Caco-2 (cell line): ENCODE measurements at regions not wholly inside any gene's neighbourhood (a gene's known extent, or its start where the extent isn't known, plus 50 kb on each side); places are given as distances from the start of the nearest gene placed in this dataset.

ENCODE experiments used
- BruUV-seq: library from RNA; stranded (reverse); fragments of 400-500 nt; replicated peaks from 2 replicates; lab custom pipeline; 2021; lab: Mats Ljungman, UMichigan
- CTCF ChIA-PET: fragments of 300-600 bp; sonication (Branson Sonifier 250); formaldehyde crosslinking; loops from one replicate; lab custom pipeline; 2022; ENCODE audit warnings: antibody characterized with exemption; lab: Charles Lee
- POLR2A ChIA-PET: fragments of 300-600 bp; sonication (Branson Sonifier 250); formaldehyde crosslinking; loops from one replicate; lab custom pipeline; 2022; ENCODE audit warnings: antibody characterized with exemption; lab: Charles Lee
- DNase-seq, 2 experiments: peaks; one replicate each; pipeline versions ENCODE4 v3.0.0 to v3.0.0-alpha.2; 2020 to 2022
- H3K27me3 ChIP-seq: replicated peaks from 2 replicates; pipeline ENCODE4 v1.6.0; 2011; ENCODE audit warnings: low read length; ENCODE audit not compliant: control insufficient read depth, insufficient read depth
- H3K36me3 ChIP-seq: 2 replicates; pipeline ENCODE4 v1.5.1; 2011; ENCODE audit warnings: low read length; ENCODE audit not compliant: control insufficient read depth, insufficient read depth
- H3K4me1 ChIP-seq: fragments of 250-450 bp; sonication (Bioruptor Pico); 2 replicates; pipeline ENCODE4 v1.5.1; 2020; ENCODE audit warnings: mild to moderate bottlenecking
- H3K4me3 ChIP-seq: 2 replicates; pipeline ENCODE4 v1.5.1; 2011; ENCODE audit warnings: low read depth, mild to moderate bottlenecking, control low read depth, low read length
- H3K9me3 ChIP-seq: fragments of 250-450 bp; sonication (Bioruptor Pico); 2 replicates; pipeline ENCODE4 v1.5.1; 2020; ENCODE audit warnings: mild to moderate bottlenecking, moderate library complexity
- H3K27ac Mint-ChIP-seq: one replicate; pipeline ENCODE4 v1.8.0; 2022; ENCODE audit warnings: mixed read lengths; ENCODE audit not compliant: unreplicated experiment
- H3K27me3 Mint-ChIP-seq: one replicate; pipeline ENCODE4 v1.8.0; 2022; ENCODE audit warnings: mixed read lengths; ENCODE audit not compliant: insufficient read depth, unreplicated experiment
- H3K36me3 Mint-ChIP-seq: one replicate; pipeline ENCODE4 v1.8.0; 2022; ENCODE audit warnings: mild to moderate bottlenecking, mixed read lengths; ENCODE audit not compliant: insufficient read depth, unreplicated experiment
- H3K4me1 Mint-ChIP-seq: one replicate; pipeline ENCODE4 v1.8.0; 2022; ENCODE audit warnings: low read depth, mixed read lengths; ENCODE audit not compliant: unreplicated experiment
- H3K4me3 Mint-ChIP-seq: one replicate; pipeline ENCODE4 v1.8.0; 2022; ENCODE audit warnings: mild to moderate bottlenecking, moderate library complexity, mixed read lengths; ENCODE audit not compliant: unreplicated experiment
- H3K9me3 Mint-ChIP-seq: one replicate; pipeline ENCODE4 v1.8.0; 2022; ENCODE audit warnings: mixed read lengths; ENCODE audit not compliant: unreplicated experiment
- intact Hi-C: fragments of 100-400 bp; cut with micrococcal nuclease; formaldehyde crosslinking; loops from one replicate; pipeline ENCODE4 v1.10.0; 2022; ENCODE audit not compliant: unreplicated experiment
- TF ChIP-seq, protein P1 (sequence below), 2 experiments: fragments of 200-600 bp in 1 of 2; IDR thresholded peaks; 1 replicate in 1 of 2; 2 replicates in 1 of 2; pipeline versions ENCODE4 v1.5.1 to v1.8.0; 2011 to 2022; ENCODE audit warnings: antibody characterized with exemption in 1 of 2, control low read depth in 1 of 2, inconsistent platforms in 1 of 2, low read depth in 1 of 2, low read length in 1 of 2, mild to moderate bottlenecking in 1 of 2, moderate library complexity in 1 of 2; ENCODE audit not compliant: insufficient read depth in 1 of 2, severe bottlenecking in 1 of 2, unreplicated experiment in 1 of 2

DNA sequence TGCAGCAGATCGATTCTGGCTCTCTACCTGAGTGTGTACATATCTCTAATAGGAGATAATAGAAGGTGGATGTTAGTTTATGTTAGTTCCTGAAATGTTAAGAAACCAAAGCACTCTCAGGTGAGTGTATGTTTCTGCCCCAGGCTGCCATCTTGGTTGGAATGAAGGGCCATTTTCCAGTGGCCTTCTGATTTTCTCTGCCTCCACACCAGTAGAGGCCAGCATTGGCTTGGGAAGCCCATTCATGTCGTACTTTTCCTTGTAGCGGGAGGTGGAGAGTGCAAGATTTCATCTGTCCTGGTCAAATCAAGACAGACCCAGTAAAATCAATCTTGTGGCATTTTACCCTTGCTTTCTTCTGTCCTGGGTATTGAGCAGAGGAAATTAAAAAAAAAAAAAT is 91.0 kb downstream of the GAS1 start:
- intact Hi-C loops: no loop called here
- Mint-ChIP-seq H3K36me3 (no peaks in the 10 kb centered on the region), H3K27me3 (no peaks in the 10 kb centered on the region), H3K27ac (no peak overlapping the region), H3K9me3 (no peaks in the 10 kb centered on the region), H3K4me1 (no peaks in the 10 kb centered on the region), H3K4me3 (no peak overlapping the region)
- POLR2A ChIA-PET: no interaction called here
- no peaks in the 10 kb centered on the region for H3K4me1 ChIP-seq
- CTCF ChIA-PET: no interaction called here
- no TSS peak for BruUV-seq
- TF ChIP-seq, protein P1, sequence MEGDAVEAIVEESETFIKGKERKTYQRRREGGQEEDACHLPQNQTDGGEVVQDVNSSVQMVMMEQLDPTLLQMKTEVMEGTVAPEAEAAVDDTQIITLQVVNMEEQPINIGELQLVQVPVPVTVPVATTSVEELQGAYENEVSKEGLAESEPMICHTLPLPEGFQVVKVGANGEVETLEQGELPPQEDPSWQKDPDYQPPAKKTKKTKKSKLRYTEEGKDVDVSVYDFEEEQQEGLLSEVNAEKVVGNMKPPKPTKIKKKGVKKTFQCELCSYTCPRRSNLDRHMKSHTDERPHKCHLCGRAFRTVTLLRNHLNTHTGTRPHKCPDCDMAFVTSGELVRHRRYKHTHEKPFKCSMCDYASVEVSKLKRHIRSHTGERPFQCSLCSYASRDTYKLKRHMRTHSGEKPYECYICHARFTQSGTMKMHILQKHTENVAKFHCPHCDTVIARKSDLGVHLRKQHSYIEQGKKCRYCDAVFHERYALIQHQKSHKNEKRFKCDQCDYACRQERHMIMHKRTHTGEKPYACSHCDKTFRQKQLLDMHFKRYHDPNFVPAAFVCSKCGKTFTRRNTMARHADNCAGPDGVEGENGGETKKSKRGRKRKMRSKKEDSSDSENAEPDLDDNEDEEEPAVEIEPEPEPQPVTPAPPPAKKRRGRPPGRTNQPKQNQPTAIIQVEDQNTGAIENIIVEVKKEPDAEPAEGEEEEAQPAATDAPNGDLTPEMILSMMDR (IDR thresholded peaks at IDR 0.05; ENCODE audit: insufficient read depth in 1 of 2, low read depth in 1 of 2, low read length in 1 of 2, severe bottlenecking in 1 of 2, unreplicated experiment in 1 of 2): no peak
- no peaks in the 10 kb centered on the region for H3K9me3 ChIP-seq
- no peaks in the 10 kb centered on the region for H3K27me3 ChIP-seq
- H3K36me3 ChIP-seq: no peaks in the 10 kb centered on the region
- no peak for DNase-seq
- H3K4me3 ChIP-seq: no peak overlapping the region

DNA sequence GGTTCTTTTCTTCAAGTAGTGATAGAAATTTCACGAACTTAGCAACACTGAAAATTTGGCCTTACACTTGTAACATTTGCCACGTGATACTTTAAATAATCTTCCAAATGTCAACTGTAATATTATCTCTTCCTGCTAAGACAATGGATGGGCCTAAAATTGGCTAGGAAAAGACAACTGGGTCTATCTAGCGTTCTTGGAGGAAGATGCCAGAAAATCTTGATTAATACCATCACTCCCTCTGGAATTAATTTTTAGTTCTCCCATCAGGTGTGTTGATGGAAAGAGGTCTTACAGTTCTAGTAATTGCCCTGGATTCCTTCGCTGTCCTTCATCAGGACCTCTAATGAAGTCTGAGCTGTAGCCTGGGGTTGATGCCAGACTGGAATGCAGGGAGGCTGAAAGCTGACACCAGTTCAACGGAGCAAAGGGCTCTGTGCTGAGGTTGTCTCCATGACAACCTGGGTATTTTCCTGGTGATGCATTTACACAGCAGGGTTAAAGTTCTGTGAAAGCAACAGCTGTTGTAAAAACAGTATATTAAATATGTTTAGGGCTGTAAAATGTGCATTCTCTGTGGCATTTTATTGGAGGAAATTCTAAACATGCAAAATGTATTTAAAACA is 92.3 kb downstream of the GAS1 start:
- TF ChIP-seq, protein P1 (IDR thresholded peaks at IDR 0.05; ENCODE audit: insufficient read depth in 1 of 2, low read depth in 1 of 2, low read length in 1 of 2, severe bottlenecking in 1 of 2, unreplicated experiment in 1 of 2): no peak
- intact Hi-C loops: no loop called here
- no peak overlapping the region for H3K4me3 Mint-ChIP-seq
- H3K9me3 Mint-ChIP-seq: no peaks in the 10 kb centered on the region
- no peak overlapping the region for H3K27ac Mint-ChIP-seq
- H3K9me3 ChIP-seq: no peaks in the 10 kb centered on the region
- no peaks in the 10 kb centered on the region for H3K4me1 Mint-ChIP-seq
- peak; percentile 8 to 62 for DNase-seq
- H3K27me3 ChIP-seq: no peaks in the 10 kb centered on the region
- CTCF ChIA-PET: no interaction called here
- no peaks in the 10 kb centered on the region for H3K27me3 Mint-ChIP-seq
- no peaks in the 10 kb centered on the region for H3K36me3 Mint-ChIP-seq
- no peak overlapping the region for H3K4me3 ChIP-seq
- BruUV-seq: no TSS peak
- H3K4me1 ChIP-seq: no peaks in the 10 kb centered on the region
- H3K36me3 ChIP-seq: no peaks in the 10 kb centered on the region
- POLR2A ChIA-PET: no interaction called here

- POLR2A ChIA-PET: no interaction called here
- CTCF ChIA-PET: no interaction called here
Measured at GRCh38 chr9:86846656-86847055, 100.7 kb downstream of the GAS1 start.

More at GRCh38 chr9:86846656-86847055, 100.7 kb downstream of the GAS1 start:
- DNase-seq: no peak
- Histone ChIP-seq H3K36me3 (no peaks in the 10 kb centered on the region), H3K4me3 (no peak overlapping the region), H3K9me3 (no peaks in the 10 kb centered on the region), H3K27me3 (no peaks in the 10 kb centered on the region), H3K4me1 (no peaks in the 10 kb centered on the region)
- Mint-ChIP-seq H3K9me3 (no peaks in the 10 kb centered on the region), H3K27ac (no peak overlapping the region), H3K4me1 (no peaks in the 10 kb centered on the region), H3K4me3 (no peak overlapping the region), H3K27me3 (peaks cover 6% of the 10 kb centered on the region), H3K36me3 (no peaks in the 10 kb centered on the region)
- BruUV-seq: no TSS peak
- TF ChIP-seq, protein P1 (IDR thresholded peaks at IDR 0.05; ENCODE audit: insufficient read depth in 1 of 2, low read depth in 1 of 2, low read length in 1 of 2, severe bottlenecking in 1 of 2, unreplicated experiment in 1 of 2): no peak
- intact Hi-C loops: no loop called here
